Fibroblast of lung (primary cell): ENCODE measurements at regions not wholly inside any gene's neighbourhood (a gene's known extent, or its start where the extent isn't known, plus 50 kb on each side); places are given as distances from the start of the nearest gene placed in this dataset.

Source experiments
- EZH2 ChIP-seq: IDR thresholded peaks from 2 replicates; pipeline ENCODE4 v1.5.1; 2012; ENCODE audit warnings: low read length, control low read depth, mild to moderate bottlenecking; ENCODE audit errors: missing control alignments
- TF ChIP-seq, protein P1 (sequence below), 2 donors: IDR thresholded peaks in 1 of 2; conservative IDR thresholded peaks in 1 of 2; 1 replicate in 1 of 2; 2 replicates in 1 of 2; pipeline ENCODE4 v1.5.1; 2011 to 2012; ENCODE audit warnings: low read length in 2 of 2, control low read depth in 1 of 2, inconsistent platforms in 1 of 2, low read depth in 1 of 2, mild to moderate bottlenecking in 1 of 2

DNA sequence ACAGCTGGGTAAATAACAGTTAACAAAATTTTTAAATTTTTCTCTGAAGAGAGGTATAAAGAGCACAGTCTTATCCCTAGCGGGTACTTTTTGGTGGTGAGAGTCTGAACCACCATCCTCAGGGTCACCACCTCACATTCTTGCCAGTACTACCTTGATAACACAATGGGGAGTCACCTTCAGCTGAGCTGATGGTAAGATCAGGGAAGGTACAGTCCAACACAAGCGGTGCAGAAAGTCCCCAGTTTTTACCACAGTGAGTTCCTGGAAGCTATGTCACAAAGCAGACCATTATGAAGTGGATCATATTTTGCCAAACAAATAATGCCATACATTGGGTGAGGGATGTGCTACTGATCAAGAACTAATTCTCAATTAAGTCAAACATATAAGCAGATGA lies 176.9 kb downstream of the FASLG start:
- TF ChIP-seq, protein P1, sequence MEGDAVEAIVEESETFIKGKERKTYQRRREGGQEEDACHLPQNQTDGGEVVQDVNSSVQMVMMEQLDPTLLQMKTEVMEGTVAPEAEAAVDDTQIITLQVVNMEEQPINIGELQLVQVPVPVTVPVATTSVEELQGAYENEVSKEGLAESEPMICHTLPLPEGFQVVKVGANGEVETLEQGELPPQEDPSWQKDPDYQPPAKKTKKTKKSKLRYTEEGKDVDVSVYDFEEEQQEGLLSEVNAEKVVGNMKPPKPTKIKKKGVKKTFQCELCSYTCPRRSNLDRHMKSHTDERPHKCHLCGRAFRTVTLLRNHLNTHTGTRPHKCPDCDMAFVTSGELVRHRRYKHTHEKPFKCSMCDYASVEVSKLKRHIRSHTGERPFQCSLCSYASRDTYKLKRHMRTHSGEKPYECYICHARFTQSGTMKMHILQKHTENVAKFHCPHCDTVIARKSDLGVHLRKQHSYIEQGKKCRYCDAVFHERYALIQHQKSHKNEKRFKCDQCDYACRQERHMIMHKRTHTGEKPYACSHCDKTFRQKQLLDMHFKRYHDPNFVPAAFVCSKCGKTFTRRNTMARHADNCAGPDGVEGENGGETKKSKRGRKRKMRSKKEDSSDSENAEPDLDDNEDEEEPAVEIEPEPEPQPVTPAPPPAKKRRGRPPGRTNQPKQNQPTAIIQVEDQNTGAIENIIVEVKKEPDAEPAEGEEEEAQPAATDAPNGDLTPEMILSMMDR (conservative IDR thresholded peaks at IDR 0.05 in 1 of 2, IDR thresholded peaks at IDR 0.05 in 1 of 2; ENCODE audit: low read depth in 1 of 2, low read length in 2 of 2) = no peak
- TF ChIP-seq EZH2 = no peak
